ENCODE measurements at regions not wholly inside any gene's neighbourhood (a gene's known extent, or its start where the extent isn't known, plus 50 kb on each side); places are given as distances from the start of the nearest gene placed in this dataset.

GRCh38 chr10:20446561-20447193 lies 450.4 kb downstream of the NEBL start:
- Mint-ChIP-seq H3K9me3 (ENCODE audit: unreplicated experiment) (no peaks in the 10 kb centered on the region), H3K27ac (ENCODE audit: unreplicated experiment) (no peak overlapping the region), H3K4me1 (ENCODE audit: low read depth, unreplicated experiment) (peaks cover 2% of the 10 kb centered on the region), H3K36me3 (ENCODE audit: unreplicated experiment) (no peaks in the 10 kb centered on the region), H3K4me3 (ENCODE audit: unreplicated experiment) (no peak overlapping the region), H3K27me3 (ENCODE audit: unreplicated experiment) (no peaks in the 10 kb centered on the region)
- no peak for TF ChIP-seq CTCF (IDR thresholded peaks at IDR 0.05; ENCODE audit: partially characterized antibody, unreplicated experiment)
- DNase-seq: no peak

- TF ChIP-seq CTCF (IDR thresholded peaks at IDR 0.05; ENCODE audit: partially characterized antibody, unreplicated experiment): no peak
- H3K9me3 Mint-ChIP-seq (ENCODE audit: unreplicated experiment): no peaks in the 10 kb centered on the region
- H3K27ac Mint-ChIP-seq (ENCODE audit: unreplicated experiment): no peak overlapping the region
- H3K4me3 Mint-ChIP-seq (ENCODE audit: unreplicated experiment): no peak overlapping the region
- peaks cover 20% of the 10 kb centered on the region for H3K36me3 Mint-ChIP-seq (ENCODE audit: unreplicated experiment)
- no peak for DNase-seq
- peaks cover 6% of the 10 kb centered on the region for H3K27me3 Mint-ChIP-seq (ENCODE audit: unreplicated experiment)
- peaks cover 2% of the 10 kb centered on the region for H3K4me1 Mint-ChIP-seq (ENCODE audit: low read depth, unreplicated experiment)
Observed at GRCh38 chr10:20443094-20443493, 454.0 kb downstream of the NEBL start.

- Mint-ChIP-seq H3K36me3 (ENCODE audit: unreplicated experiment) (no peaks in the 10 kb centered on the region), H3K27me3 (ENCODE audit: unreplicated experiment) (no peaks in the 10 kb centered on the region), H3K4me1 (ENCODE audit: low read depth, unreplicated experiment) (no peaks in the 10 kb centered on the region), H3K4me3 (ENCODE audit: unreplicated experiment) (no peak overlapping the region), H3K27ac (ENCODE audit: unreplicated experiment) (no peak overlapping the region), H3K9me3 (ENCODE audit: unreplicated experiment) (no peaks in the 10 kb centered on the region)
- no peak for DNase-seq
- TF ChIP-seq CTCF (IDR thresholded peaks at IDR 0.05; ENCODE audit: partially characterized antibody, unreplicated experiment): no peak
Observed at GRCh38 chr10:20429742-20430141, 467.4 kb downstream of the NEBL start.

GRCh38 chr10:20427821-20428220 lies 469.3 kb downstream of the NEBL start:
- Mint-ChIP-seq H3K36me3 (ENCODE audit: unreplicated experiment) (peaks cover 6% of the 10 kb centered on the region), H3K4me3 (ENCODE audit: unreplicated experiment) (no peak overlapping the region), H3K4me1 (ENCODE audit: low read depth, unreplicated experiment) (no peaks in the 10 kb centered on the region), H3K27ac (ENCODE audit: unreplicated experiment) (no peak overlapping the region), H3K27me3 (ENCODE audit: unreplicated experiment) (no peaks in the 10 kb centered on the region), H3K9me3 (ENCODE audit: unreplicated experiment) (no peaks in the 10 kb centered on the region)
- no peak for DNase-seq
- TF ChIP-seq CTCF (IDR thresholded peaks at IDR 0.05; ENCODE audit: partially characterized antibody, unreplicated experiment): no peak

- Mint-ChIP-seq H3K27ac (ENCODE audit: unreplicated experiment) (no peak overlapping the region), H3K4me1 (ENCODE audit: low read depth, unreplicated experiment) (no peaks in the 10 kb centered on the region), H3K9me3 (ENCODE audit: unreplicated experiment) (no peaks in the 10 kb centered on the region), H3K27me3 (ENCODE audit: unreplicated experiment) (no peaks in the 10 kb centered on the region), H3K36me3 (ENCODE audit: unreplicated experiment) (no peaks in the 10 kb centered on the region), H3K4me3 (ENCODE audit: unreplicated experiment) (no peak overlapping the region)
- no peak for DNase-seq
- TF ChIP-seq CTCF (IDR thresholded peaks at IDR 0.05; ENCODE audit: partially characterized antibody, unreplicated experiment): no peak
Observed at GRCh38 chr10:20418286-20418685, 478.8 kb downstream of the NEBL start.
